Fibroblast of lung (primary cell): ENCODE measurements at regions not wholly inside any gene's neighbourhood (a gene's known extent, or its start where the extent isn't known, plus 50 kb on each side); places are given as distances from the start of the nearest gene placed in this dataset.

ENCODE experiments used
- DNase-seq, 2 donors: peaks; one replicate each; pipeline versions ENCODE4 v3.0.0 to v3.0.0-alpha.2; 2010; ENCODE audit warnings: low read depth in 2 of 2
- H2AFZ ChIP-seq: 2 replicates; pipeline ENCODE4 v1.5.1; 2012; ENCODE audit warnings: low read length, control low read depth, inconsistent platforms
- H3K27ac ChIP-seq: 2 replicates; pipeline ENCODE4 v1.5.1; 2011; ENCODE audit warnings: low read length, control low read depth; ENCODE audit not compliant: insufficient read depth
- H3K27me3 ChIP-seq: 2 replicates; pipeline ENCODE4 v1.5.1; 2011; ENCODE audit warnings: mild to moderate bottlenecking, low read length; ENCODE audit not compliant: control insufficient read depth, insufficient read depth
- H3K36me3 ChIP-seq: 2 replicates; pipeline ENCODE4 v1.5.1; 2011; ENCODE audit warnings: low read length; ENCODE audit not compliant: control insufficient read depth, insufficient read depth
- H3K4me1 ChIP-seq: 2 replicates; pipeline ENCODE4 v1.5.1; 2011; ENCODE audit warnings: low read length; ENCODE audit not compliant: control insufficient read depth, insufficient read depth; ENCODE audit errors: extremely low read depth
- H3K4me2 ChIP-seq: 2 replicates; pipeline ENCODE4 v1.5.1; 2011; ENCODE audit warnings: low read length, control low read depth; ENCODE audit not compliant: insufficient read depth; ENCODE audit errors: extremely low read depth
- H3K4me3 ChIP-seq, 4 experiments: fragments of 200-600 bp in 1 of 4; sonication (generic) in 1 of 4; replicated peaks in 1 of 4; 2 replicates each; pipeline ENCODE4 v1.5.1; 2011 to 2016; ENCODE audit warnings: low read length in 4 of 4, low read depth in 3 of 4, mild to moderate bottlenecking in 3 of 4, control low read depth in 2 of 4, inconsistent platforms in 1 of 4, mixed read lengths in 1 of 4; ENCODE audit not compliant: insufficient read depth in 1 of 4; ENCODE audit errors: control extremely low read depth in 1 of 4
- H3K79me2 ChIP-seq: 2 replicates; pipeline ENCODE4 v1.5.1; 2012; ENCODE audit warnings: mild to moderate bottlenecking, low read length, inconsistent platforms; ENCODE audit not compliant: control insufficient read depth, insufficient read depth
- H3K9ac ChIP-seq: 2 replicates; pipeline ENCODE4 v1.5.1; 2011; ENCODE audit warnings: mild to moderate bottlenecking, low read length, control low read depth; ENCODE audit not compliant: insufficient read depth
- H3K9me3 ChIP-seq: 2 replicates; pipeline ENCODE4 v1.5.1; 2012; ENCODE audit warnings: low read depth, low read length; ENCODE audit not compliant: control insufficient read depth, insufficient read depth
- H4K20me1 ChIP-seq: 2 replicates; pipeline ENCODE4 v1.5.1; 2011; ENCODE audit warnings: low read length; ENCODE audit not compliant: control insufficient read depth, insufficient read depth; ENCODE audit errors: extremely low read depth
- EZH2 ChIP-seq: IDR thresholded peaks from 2 replicates; pipeline ENCODE4 v1.5.1; 2012; ENCODE audit warnings: low read length, control low read depth, mild to moderate bottlenecking; ENCODE audit errors: missing control alignments
- TF ChIP-seq, protein P1 (sequence below), 2 donors: IDR thresholded peaks in 1 of 2; conservative IDR thresholded peaks in 1 of 2; 1 replicate in 1 of 2; 2 replicates in 1 of 2; pipeline ENCODE4 v1.5.1; 2011 to 2012; ENCODE audit warnings: low read length in 2 of 2, control low read depth in 1 of 2, inconsistent platforms in 1 of 2, low read depth in 1 of 2, mild to moderate bottlenecking in 1 of 2

GRCh38 chr3:103126115-103126514 is 691.3 kb downstream of the ZPLD1 start:
- H3K9ac ChIP-seq, result no peak overlapping the region
- no peak for TF ChIP-seq EZH2
- TF ChIP-seq, protein P1, sequence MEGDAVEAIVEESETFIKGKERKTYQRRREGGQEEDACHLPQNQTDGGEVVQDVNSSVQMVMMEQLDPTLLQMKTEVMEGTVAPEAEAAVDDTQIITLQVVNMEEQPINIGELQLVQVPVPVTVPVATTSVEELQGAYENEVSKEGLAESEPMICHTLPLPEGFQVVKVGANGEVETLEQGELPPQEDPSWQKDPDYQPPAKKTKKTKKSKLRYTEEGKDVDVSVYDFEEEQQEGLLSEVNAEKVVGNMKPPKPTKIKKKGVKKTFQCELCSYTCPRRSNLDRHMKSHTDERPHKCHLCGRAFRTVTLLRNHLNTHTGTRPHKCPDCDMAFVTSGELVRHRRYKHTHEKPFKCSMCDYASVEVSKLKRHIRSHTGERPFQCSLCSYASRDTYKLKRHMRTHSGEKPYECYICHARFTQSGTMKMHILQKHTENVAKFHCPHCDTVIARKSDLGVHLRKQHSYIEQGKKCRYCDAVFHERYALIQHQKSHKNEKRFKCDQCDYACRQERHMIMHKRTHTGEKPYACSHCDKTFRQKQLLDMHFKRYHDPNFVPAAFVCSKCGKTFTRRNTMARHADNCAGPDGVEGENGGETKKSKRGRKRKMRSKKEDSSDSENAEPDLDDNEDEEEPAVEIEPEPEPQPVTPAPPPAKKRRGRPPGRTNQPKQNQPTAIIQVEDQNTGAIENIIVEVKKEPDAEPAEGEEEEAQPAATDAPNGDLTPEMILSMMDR (conservative IDR thresholded peaks at IDR 0.05 in 1 of 2, IDR thresholded peaks at IDR 0.05 in 1 of 2; ENCODE audit: low read depth in 1 of 2, low read length in 2 of 2), result no peak
- no peak overlapping the region for H3K27ac ChIP-seq
- H3K4me3 ChIP-seq, result no peak overlapping the region
- H3K4me2 ChIP-seq, result no peak overlapping the region
- no peaks in the 10 kb centered on the region for H3K9me3 ChIP-seq
- no peaks in the 10 kb centered on the region for H3K79me2 ChIP-seq
- no peaks in the 10 kb centered on the region for H3K27me3 ChIP-seq
- H4K20me1 ChIP-seq, result no peaks in the 10 kb centered on the region
- DNase-seq, result peak in 1 of 2 donors; percentile 1
- H3K4me1 ChIP-seq, result no peaks in the 10 kb centered on the region
- H3K36me3 ChIP-seq, result no peaks in the 10 kb centered on the region
- no peak overlapping the region for H2AFZ ChIP-seq

DNA sequence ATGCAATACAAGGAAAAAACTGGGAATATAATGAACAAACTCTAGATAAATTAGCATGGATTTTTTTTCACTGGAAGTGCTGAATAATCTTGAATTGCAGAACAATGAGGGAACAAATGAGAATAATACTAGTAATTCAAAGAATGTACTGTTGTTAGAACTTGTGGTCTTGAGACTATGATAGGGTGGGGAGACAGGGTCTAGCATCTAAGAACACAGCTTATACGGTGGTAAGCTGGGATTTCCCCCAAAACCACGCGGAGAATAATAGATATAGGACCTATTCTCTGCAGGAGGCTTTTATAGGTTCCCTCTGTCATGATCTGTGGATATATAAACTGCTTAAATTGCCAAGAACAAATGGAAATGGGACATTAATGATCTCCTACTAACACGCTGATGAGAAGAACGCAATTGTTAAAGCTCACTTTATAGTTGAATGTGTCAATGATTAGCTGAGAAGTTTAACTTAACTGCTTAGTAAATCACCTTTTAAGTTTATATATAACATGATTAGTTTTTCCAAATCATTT is 692.3 kb downstream of the ZPLD1 start:
- no peak overlapping the region for H3K27ac ChIP-seq
- TF ChIP-seq, protein P1 (conservative IDR thresholded peaks at IDR 0.05 in 1 of 2, IDR thresholded peaks at IDR 0.05 in 1 of 2; ENCODE audit: low read depth in 1 of 2, low read length in 2 of 2), result no peak
- TF ChIP-seq EZH2, result no peak
- H3K9me3 ChIP-seq, result no peaks in the 10 kb centered on the region

DNA sequence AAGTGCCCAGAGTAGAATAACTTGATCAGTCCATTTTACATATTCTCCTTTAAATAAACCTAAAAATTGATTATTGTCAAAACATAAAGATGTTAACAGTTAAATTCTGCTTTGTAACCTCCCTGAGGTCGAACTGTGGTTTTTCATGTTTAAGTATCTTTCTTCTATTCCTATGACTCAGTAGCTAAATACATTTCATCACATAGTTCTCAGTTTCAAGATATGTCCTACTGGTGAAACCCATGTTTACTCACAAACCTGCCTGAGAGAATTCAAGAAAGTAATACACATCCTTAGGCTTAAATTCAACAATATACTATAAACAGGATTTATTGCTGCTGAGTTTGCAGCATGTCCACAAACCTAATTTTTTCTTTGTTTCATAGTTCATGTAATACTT is 692.9 kb downstream of the ZPLD1 start:
- Histone ChIP-seq H3K79me2 (no peaks in the 10 kb centered on the region), H3K27me3 (no peaks in the 10 kb centered on the region), H4K20me1 (no peaks in the 10 kb centered on the region), H3K4me2 (no peak overlapping the region), H2AFZ (no peak overlapping the region), H3K9ac (no peak overlapping the region), H3K27ac (no peak overlapping the region), H3K4me3 (no peak overlapping the region), H3K9me3 (no peaks in the 10 kb centered on the region), H3K4me1 (no peaks in the 10 kb centered on the region), H3K36me3 (no peaks in the 10 kb centered on the region)
- TF ChIP-seq, protein P1 (conservative IDR thresholded peaks at IDR 0.05 in 1 of 2, IDR thresholded peaks at IDR 0.05 in 1 of 2; ENCODE audit: low read depth in 1 of 2, low read length in 2 of 2), result no peak
- no peak for TF ChIP-seq EZH2
- peak; percentile 12 to 58 for DNase-seq

More for the DNA sequence above, 692.3 kb downstream of the ZPLD1 start:
- no peaks in the 10 kb centered on the region for H3K4me1 ChIP-seq
- DNase-seq, result peak in 1 of 2 donors; percentile 65
- H3K79me2 ChIP-seq, result no peaks in the 10 kb centered on the region
- no peaks in the 10 kb centered on the region for H3K27me3 ChIP-seq
- no peaks in the 10 kb centered on the region for H4K20me1 ChIP-seq
- no peak overlapping the region for H3K4me3 ChIP-seq
- H2AFZ ChIP-seq, result no peak overlapping the region
- no peak overlapping the region for H3K4me2 ChIP-seq
- H3K36me3 ChIP-seq, result no peaks in the 10 kb centered on the region
- H3K9ac ChIP-seq, result no peak overlapping the region
